GM19468 (cell line): ENCODE measurements at regions not wholly inside any gene's neighbourhood (a gene's known extent, or its start where the extent isn't known, plus 50 kb on each side); places are given as distances from the start of the nearest gene placed in this dataset.
"Not testable (repeated sequence)": the region's sequence is repeated elsewhere in the genome, so short reads cannot be mapped to it uniquely, and the experiment has no call there.

Source experiments
- ATAC-seq: cut with Tn5 transposase; IDR thresholded peaks from one replicate; pipeline ENCODE4 v1.9.1; 2021; ENCODE audit warnings: mild to moderate bottlenecking, moderate library complexity, moderate number of reproducible peaks; ENCODE audit not compliant: unreplicated experiment; ENCODE audit errors: extremely low read depth

DNA sequence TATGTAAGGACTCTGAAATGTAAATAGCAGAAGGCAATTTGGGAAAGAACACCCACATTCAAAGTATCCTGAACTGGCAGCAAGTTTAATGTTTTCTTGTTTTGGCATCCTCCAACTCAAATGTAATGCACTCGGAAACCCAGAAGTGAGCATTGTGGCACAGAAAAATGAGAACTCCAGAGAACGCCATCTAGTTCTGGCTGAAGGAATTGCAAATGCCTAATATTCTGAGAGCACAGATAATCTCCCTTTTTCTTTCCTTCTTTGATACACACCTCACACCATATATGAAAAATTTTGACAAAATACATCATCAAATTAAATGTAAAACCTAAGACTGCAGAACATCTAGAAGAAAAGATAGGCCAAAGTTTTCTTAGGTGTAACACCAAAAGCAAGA lies 52.1 kb downstream of the PWWP3B start:
- no peak for ATAC-seq

DNA sequence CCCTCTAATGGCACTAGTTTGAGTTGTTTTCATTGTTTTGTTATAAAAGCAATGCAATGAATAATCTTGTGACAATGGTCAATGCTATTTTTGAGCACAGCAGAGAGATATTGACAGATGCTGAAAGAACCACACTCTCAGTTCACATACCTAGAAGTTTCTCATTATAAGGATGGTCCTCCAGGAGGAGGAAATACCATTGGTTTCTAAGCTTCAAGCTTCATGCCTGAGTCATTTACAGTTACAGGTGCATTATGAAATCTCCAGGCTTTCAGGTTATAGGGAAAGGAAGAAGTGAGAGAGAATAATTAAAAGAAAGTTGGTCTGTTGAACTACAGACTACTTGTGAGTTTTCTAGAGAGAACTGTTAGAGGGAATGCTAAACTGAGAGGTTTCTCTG lies 75.3 kb downstream of the PWWP3B start:
- ATAC-seq: no peak

DNA sequence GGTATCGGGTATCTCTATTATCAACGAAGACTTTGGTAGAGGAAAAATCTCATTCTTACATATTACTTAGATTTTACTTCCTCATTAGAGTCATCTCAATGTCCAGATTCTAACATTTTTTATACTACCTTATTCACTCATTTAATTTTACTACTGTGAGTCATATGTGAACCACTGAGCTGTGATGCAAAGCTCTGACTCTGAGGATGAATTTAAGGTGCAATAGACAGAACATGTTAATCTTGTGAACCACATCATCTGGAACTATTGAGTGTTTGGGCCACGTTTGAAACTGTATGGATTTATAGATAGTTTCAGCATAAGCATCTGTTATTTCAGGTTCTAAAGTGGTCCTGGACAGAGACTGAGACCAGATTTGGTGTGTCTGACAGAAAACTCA lies 78.4 kb downstream of the PWWP3B start:
- no peak for ATAC-seq

DNA sequence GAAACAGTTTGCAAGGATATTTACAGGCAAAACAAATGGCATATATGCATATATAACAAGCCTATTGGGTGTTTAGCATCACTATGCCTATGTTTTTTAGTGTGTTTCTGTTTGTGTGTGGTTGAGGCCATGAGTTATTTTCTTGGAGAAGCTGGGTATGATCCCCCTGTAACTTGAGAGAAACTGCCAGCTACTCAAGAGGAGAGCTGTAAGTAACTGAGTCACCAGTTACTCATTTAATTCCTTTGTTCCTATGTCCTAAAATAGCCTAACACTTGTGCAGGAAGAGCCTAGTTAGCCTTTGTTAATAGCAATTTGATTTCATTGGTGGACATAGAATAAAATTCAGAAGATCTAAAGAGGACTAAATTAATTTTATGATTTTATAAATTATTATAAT lies 79.1 kb downstream of the PWWP3B start:
- ATAC-seq: no peak

DNA sequence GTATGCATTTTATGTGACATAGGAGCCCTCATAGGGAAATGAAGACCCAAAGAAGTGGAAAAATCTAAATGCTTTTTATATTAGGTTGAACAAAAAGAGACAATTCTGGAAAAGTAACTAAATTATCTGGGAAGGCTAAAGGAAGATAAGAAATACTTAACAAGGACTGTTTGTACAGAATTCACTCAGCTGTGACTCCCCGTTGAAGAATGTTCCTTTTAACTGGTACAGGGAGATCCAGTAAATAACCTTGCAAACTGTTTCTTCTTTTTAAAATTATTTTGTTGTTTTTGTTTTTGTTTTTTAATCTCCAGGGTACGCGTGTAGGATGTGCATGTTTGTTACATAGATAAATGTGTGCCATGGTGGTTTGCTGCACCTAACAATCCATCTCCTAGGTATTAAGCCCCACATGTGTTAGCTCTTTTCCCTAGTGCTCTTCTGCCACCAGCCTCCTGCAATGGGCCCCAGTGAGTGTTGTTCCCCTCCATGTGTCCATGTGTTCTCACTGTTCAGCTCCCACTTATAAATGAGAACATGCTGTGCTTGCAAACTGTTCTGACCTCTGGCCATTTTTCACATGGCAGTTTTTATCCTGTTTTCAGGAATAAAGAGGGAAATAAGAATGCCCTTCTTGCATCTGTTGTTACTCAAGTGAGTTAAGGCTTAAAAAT lies 81.7 kb downstream of the PWWP3B start:
- ATAC-seq: no peak

DNA sequence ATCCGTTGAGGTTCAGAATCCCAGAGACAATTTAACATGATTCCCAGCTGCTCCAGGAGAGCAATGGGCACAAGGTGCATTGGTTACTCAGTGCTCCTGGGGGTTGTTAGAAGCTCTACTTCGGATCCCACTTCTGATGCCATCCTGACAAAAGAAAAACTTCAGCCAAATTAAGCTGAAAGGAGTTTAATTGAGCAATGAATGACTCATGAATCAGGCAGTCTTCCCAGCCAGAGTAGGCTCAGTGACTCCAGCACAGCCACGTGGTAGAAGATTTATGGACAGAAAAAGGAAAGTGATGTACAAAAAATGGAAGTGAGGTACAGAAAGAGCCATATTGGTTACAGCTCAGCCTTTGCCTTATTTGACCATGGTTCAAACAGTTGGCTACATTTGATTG lies 95.7 kb downstream of the PWWP3B start:
- ATAC-seq: no peak

DNA sequence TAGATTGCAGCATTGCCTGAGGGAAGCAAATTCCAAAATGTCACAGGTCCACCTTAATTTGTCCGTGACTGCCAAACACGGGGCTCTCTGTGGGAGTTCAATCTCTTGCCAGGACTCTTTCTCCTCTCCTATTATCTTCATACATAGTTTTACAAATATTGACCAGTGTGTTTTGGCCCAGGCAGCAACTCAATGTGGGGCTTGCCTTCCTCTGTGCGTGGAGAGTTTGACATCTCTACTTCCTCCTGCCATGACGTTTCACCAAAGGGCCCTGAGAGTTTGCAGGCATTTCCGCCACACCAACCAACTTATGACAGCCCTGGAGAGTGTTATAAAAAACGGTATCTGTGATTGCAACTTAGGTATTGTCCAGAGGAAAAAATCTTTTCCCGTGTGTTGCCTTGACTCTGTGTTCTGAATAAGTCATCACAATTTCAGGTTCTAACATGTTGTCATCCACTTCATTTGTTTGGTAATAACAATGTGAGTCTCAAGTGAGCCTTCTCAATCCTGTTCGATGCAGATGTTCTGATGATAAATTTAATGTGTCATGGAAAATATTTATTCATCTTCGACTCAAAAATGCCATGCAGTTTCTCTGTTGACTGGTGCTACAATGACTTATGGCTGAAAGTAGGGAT lies 106.0 kb downstream of the PWWP3B start:
- ATAC-seq: not testable (repeated sequence)

DNA sequence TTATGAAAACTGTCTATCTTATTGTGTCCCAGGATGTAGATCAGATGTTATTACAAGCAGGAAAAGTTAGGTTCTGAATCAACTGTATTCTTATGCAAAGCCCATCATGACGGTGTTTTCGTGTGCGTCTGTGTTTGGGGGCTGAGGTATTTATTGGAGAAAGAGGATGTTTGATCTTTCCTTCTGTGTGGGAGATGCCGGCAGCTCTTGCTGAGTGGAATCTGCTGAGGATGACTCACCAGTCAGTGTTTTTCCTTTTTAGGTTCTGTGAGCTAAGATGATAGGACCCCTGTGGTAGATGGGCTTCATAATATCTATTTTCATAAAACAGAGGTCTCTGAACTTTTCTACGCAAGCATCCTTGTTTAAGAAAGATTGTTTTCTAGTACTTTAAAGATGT lies 107.1 kb downstream of the PWWP3B start:
- ATAC-seq: not testable (repeated sequence)

DNA sequence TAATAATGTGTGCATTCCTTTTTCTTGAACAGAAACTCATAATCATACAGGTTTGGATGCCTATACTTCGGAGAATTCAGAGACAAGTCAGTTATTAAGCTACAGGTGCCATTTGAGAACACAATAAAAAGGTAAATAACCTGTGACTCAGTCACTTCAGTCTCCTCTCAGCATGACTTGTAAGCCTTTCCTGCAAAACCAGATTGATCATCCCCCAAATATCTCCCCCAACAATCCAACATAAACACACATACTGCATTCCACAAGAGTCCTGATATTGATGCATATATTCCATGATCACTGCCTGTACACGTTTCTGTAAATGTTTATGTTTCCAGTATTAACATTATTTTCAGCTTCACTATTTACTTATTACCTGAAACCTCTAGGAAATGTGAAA lies 110.8 kb downstream of the PWWP3B start:
- no peak for ATAC-seq

DNA sequence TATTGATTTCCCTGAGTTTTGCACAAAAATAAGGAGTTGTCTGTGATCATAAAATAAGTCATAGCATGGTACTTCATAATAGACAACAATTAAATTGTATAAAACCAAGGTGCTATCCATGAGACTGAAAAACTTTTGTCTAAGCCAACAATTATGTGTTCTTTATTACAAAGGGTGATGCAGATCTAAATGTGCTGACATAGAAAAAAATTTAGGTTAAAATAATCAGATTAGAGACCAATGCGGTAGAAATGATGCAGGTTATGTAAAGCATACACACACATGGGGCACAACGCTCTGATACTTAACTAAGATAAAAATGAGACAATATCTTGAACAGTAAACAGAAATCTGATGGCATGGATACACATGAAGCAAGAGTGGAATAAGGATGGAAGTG lies 113.3 kb downstream of the PWWP3B start:
- ATAC-seq: no peak

DNA sequence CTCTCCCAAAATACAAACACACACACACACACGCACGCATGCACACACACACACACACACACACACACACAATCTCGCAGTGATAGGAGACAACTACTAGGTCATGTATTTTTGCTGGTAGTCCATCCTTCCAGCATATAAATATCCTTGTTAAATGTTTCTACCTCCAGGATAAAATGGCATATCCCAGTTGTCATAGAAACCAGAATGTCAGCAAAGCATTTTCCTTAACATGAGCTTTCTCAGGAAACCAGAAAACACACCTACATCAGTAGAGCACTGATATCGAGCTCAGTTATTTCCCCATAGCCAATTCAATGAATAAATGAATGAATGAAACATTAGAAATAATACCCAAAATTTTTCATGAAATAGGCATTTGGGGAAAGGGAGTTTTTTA lies 115.7 kb downstream of the PWWP3B start:
- ATAC-seq: no peak

DNA sequence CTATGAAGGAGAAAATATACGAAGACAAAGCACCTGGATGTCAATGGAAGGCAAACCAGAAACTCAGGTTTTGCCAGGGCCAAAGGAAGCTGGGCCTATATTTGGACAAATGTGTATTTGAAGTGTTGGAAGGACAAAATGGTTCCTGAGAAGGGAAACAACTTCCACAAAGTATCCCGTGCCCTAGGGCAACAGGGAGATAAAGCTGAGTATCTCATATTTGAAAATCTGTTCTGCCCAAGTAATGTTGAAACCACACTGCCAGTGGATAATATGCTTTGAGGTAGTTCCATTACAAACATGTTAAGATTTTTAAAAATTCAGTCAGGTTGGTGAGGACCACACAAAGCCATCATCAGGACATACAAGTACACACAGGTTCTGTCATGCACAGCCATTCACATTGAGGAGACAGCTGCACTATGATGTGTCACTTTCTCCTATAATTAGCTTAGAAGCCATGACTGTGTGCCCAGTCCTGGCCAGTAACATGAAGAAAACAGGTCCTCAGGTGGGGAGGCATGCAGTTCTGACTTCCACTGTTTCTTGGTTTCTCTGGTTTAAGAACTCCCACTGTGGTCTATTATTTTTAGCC lies 116.4 kb downstream of the PWWP3B start:
- ATAC-seq: no peak

DNA sequence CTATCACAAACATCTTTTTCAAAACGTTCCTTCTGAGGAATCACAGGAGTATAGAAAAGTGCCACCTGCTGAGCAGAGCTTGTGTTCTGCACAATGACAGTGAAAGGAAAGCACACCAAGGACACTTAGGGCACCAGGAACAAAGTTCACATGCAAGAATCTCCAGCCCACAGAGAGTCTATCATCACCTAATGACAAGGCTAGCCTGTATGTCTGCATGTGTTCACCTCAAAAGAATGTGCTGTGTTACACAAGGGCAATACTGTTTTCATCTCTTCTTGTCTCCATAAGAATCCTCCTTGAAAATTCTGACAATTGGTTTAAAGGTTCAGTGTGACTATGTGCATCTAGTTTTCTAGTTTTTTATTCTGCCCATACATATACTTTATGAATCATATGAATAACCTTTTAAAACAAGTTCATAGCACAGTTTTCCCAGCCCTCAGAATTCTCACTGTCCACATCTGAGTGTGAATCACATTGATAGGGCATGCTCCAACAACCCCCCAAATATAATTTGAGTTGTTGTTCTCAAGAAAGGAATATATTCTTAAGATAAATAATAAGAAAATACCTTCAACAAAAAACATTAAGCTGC lies 118.0 kb downstream of the PWWP3B start:
- ATAC-seq: no peak

DNA sequence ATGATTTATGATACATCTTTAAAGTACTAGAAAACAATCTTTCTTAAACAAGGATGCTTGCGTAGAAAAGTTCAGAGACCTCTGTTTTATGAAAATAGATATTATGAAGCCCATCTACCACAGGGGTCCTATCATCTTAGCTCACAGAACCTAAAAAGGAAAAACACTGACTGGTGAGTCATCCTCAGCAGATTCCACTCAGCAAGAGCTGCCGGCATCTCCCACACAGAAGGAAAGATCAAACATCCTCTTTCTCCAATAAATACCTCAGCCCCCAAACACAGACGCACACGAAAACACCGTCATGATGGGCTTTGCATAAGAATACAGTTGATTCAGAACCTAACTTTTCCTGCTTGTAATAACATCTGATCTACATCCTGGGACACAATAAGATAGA lies 122.7 kb downstream of the PWWP3B start:
- ATAC-seq: not testable (repeated sequence)

DNA sequence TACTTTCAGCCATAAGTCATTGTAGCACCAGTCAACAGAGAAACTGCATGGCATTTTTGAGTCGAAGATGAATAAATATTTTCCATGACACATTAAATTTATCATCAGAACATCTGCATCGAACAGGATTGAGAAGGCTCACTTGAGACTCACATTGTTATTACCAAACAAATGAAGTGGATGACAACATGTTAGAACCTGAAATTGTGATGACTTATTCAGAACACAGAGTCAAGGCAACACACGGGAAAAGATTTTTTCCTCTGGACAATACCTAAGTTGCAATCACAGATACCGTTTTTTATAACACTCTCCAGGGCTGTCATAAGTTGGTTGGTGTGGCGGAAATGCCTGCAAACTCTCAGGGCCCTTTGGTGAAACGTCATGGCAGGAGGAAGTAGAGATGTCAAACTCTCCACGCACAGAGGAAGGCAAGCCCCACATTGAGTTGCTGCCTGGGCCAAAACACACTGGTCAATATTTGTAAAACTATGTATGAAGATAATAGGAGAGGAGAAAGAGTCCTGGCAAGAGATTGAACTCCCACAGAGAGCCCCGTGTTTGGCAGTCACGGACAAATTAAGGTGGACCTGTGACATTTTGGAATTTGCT lies 123.8 kb downstream of the PWWP3B start:
- not testable (repeated sequence) for ATAC-seq

DNA sequence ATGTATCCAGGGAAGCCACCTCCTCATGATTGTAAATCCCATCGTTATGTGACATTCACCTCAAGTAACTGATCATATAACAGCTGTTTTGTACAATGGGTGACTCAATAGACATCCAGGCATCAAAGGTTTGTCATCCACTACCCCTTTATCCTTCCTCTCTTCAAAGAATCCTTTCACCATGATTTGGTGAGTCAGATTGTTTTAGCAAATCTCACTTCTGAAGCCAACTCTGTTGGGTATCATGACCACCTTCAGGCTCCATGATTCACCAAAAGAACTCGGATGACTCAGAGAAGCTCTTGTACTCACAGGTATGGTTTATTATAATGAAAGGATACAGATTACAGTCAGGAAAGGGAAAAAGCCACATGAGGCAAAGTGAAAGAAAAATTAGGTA lies 132.1 kb downstream of the PWWP3B start:
- no peak for ATAC-seq

DNA sequence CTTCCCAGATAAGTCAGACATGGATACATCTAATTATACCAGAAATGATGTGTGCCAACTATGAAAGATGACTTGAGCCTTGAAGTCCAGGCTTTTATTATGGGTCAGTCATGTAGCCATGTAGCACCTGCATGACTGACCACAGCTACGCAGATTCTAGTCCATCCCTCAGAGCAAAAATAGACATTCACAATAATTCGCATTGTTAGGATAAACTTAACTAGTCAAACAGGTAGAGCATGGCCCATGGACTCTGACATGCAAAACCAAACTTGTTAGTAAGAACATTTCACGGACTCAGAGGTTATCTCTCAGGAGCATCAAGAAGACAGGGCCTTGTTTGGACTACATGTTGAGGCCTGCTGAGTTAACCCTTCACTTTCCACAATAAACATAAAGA lies 132.6 kb downstream of the PWWP3B start:
- no peak for ATAC-seq

DNA sequence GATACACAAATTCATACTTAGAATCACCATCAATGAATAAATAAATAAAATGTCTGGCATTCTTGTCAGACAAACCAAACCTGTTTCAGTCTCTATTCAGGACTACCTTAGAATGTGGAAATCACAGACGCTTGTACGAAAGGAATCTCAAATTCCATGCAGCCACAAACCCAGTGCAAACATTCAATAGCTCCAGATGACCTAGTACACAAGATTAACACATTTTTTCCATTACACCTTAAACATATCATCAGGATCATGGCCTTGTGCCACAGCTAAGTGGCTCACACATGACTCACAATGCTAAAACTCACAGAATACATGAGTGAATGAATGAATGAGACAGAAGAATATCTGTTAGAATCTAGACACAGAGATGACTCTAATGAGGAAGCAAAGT lies 134.2 kb downstream of the PWWP3B start:
- ATAC-seq: no peak

DNA sequence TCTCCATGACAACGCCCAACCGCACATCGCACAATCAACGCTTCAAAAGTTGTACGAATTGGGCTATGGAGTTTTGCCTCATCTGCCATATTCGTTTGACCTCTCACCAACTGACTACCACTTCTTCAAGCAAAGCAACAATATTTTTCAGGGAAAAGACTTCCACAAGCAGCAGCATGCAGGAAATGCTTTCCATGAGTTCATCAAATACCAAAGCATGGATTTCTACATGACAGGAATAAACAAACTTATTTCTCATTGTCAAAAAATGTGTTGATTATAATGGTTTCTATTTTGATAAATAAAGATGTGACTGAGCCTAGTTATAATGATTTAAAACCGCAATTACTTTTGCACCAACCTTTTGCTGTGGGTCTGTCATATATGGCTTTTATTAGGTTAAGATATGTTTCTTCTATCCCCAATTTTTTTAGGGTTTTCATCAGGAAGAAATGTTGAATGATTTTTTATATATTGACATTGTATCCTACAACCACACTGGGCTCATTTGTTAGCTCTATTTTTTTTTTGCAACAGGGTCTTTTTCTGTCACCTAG lies 138.4 kb downstream of the PWWP3B start:
- no peak for ATAC-seq

DNA sequence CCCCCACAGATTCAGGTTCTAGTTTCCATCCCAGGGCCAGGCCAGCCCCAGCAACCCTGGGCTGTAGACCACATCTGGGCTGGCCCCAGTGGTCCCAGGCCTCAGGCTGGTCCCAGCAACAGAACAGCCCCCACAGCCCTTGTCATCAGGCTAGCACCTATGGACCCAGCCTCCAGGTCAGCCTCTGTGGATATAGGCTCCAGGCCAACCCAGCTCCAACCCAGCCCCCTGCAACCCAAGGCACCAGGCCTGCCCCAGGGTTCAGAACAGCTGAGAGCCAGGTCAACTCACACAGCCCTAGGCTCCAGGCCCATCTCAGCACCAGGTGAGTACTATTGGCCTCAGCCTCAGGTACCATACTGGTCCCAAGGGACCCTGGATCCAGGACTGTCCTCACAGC lies 155.3 kb downstream of the PWWP3B start:
- ATAC-seq: no peak

DNA sequence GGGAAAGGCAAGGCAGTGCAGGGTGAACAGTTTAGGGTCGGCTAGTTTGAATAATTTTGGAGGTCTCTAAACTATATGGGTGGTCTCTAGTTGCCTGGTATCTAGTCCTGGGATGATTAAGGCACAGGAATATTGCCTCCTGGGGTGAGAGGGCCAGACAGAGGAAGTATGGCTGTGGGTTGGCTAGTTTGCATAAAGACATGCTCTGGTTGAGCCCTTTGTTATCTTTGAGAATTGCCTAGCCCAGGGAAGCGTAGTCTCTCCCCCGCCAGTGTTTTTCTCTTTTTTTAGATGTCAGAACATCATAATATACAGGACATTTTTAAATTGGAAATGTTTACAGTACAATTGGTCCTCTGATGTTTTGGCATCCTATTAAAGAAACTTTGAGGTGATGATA lies 163.5 kb downstream of the PWWP3B start:
- ATAC-seq: no peak
